ENCODE measurements at regions not wholly inside any gene's neighbourhood (a gene's known extent, or its start where the extent isn't known, plus 50 kb on each side); places are given as distances from the start of the nearest gene placed in this dataset.
A peak's percentile ranks its signal among the peaks of the same experiment; 100 is the strongest.

DNA sequence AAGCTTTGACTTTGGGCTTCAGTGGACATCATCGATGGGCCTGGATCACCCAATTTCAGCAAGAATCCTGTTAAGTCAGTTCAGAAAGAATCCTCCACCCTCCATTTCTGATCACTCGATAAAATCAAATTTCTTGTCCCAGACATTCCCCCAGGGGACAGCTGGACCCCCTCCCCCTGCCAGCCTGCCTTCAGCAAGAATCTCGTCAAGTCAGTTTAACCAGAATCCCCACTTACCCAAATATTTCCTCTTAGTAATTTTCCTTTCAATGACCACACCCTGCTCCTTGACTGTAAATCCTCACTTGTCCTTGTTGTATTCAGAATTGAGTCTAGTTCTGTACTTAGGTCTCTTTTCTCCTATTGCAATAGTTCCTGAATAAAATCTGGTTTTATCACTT lies 766.9 kb downstream of the XPNPEP1 start:
- BruUV-seq (replicated peaks) = no TSS peak
- no peak overlapping the region for H3K9ac ChIP-seq (ENCODE audit: low read length)
- no peaks in the 10 kb centered on the region for H4K20me1 ChIP-seq (ENCODE audit: low read length)
- ATAC-seq = no peak
- TF ChIP-seq EZH2 (IDR thresholded peaks at IDR 0.05; ENCODE audit: low read length, unreplicated experiment) = no peak
- TF ChIP-seq EZH2phosphoT487 (IDR thresholded peaks at IDR 0.05; ENCODE audit: borderline replicate concordance, low read length) = no peak
- TF ChIP-seq CTCF (conservative IDR thresholded peaks at IDR 0.05; ENCODE audit: low read depth, low read length) = no peak
- H3K36me3 ChIP-seq (ENCODE audit: low read depth, low read length) = no peaks in the 10 kb centered on the region
- H3K9me3 ChIP-seq (ENCODE audit: low read length) = no peaks in the 10 kb centered on the region
- intact Hi-C loops (cut with micrococcal nuclease) = no loop called here
- H3F3A ChIP-seq (ENCODE audit: low read length, unreplicated experiment) = no peaks in the 10 kb centered on the region
- ChIA-PET POLR2A (ENCODE audit: unreplicated experiment) (no interaction called here), CTCF (no interaction called here)
- peak; percentile 64 for DNase-seq
- H3K27me3 ChIP-seq (ENCODE audit: low read length) = no peaks in the 10 kb centered on the region
- peak overlapping the region; percentile 77 for H3K4me2 ChIP-seq (ENCODE audit: low read length)
- H3K27ac ChIP-seq (ENCODE audit: low read length) = peak overlapping the region; percentile 63
- H3K9me2 ChIP-seq (replicated peaks; ENCODE audit: low read length) = no peaks in the 10 kb centered on the region
- H2AFZ ChIP-seq (ENCODE audit: low read length) = peak overlapping the region; percentile 68
- no peaks in the 10 kb centered on the region for H3K79me2 ChIP-seq (ENCODE audit: low read length)
- peak overlapping the region; percentile 47; the same call in 1 of the 2 replicates for H3K4me3 ChIP-seq (ENCODE audit: low read length)
- H3K4me1 ChIP-seq (ENCODE audit: insufficient read depth, low read length) = peaks cover 13% of the 10 kb centered on the region

DNA sequence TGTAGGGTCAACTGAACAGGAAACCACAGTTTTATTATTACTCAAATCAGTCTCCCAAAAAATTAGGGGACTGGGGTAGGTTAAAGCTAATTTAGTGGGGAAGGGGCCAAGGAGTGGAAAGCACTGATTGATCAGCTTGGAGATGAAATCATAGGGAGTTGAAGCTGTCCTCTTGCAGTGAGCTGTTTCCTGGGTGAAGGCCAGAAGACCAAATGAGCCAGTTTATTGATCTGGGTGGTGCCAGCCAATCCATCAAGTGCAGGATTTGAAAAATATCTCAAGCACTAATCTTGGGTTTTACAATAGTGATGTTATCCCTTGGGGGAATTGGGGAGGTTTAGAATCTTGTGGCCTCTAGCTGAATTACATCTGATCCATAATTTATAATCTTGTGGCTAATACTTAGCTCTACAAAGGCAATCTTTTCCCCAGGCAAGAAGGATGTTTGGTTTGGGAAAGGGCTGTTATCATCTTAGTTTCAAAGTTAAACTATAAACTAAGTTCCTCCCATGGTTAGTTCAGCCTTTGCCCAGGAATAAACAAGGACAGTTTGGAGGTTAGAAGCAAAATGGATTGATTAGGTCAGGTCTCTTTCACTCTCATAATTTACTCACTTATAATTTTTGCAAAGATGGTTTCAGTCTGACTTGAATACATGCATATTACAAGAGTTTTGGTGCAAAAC lies 773.5 kb downstream of the XPNPEP1 start:
- Histone ChIP-seq H3K9me3 (ENCODE audit: low read length) (no peaks in the 10 kb centered on the region), H3K27me3 (ENCODE audit: low read length) (no peaks in the 10 kb centered on the region), H3K4me2 (ENCODE audit: low read length) (no peak overlapping the region), H3K9me2 (replicated peaks; ENCODE audit: low read length) (no peaks in the 10 kb centered on the region), H2AFZ (ENCODE audit: low read length) (no peak overlapping the region), H3K9ac (ENCODE audit: low read length) (no peak overlapping the region), H4K20me1 (ENCODE audit: low read length) (no peaks in the 10 kb centered on the region), H3K4me1 (ENCODE audit: insufficient read depth, low read length) (no peaks in the 10 kb centered on the region), H3K79me2 (ENCODE audit: low read length) (no peaks in the 10 kb centered on the region), H3K27ac (ENCODE audit: low read length) (no peak overlapping the region), H3K4me3 (ENCODE audit: low read length) (no peak overlapping the region), H3K36me3 (ENCODE audit: low read depth, low read length) (no peaks in the 10 kb centered on the region), H3F3A (ENCODE audit: low read length, unreplicated experiment) (no peaks in the 10 kb centered on the region)
- no peak for ATAC-seq
- TF ChIP-seq CTCF (conservative IDR thresholded peaks at IDR 0.05; ENCODE audit: low read depth, low read length) = no peak
- no peak for TF ChIP-seq EZH2 (IDR thresholded peaks at IDR 0.05; ENCODE audit: low read length, unreplicated experiment)
- no peak for TF ChIP-seq EZH2phosphoT487 (IDR thresholded peaks at IDR 0.05; ENCODE audit: borderline replicate concordance, low read length)
- POLR2A ChIA-PET (ENCODE audit: unreplicated experiment) = no interaction called here
- intact Hi-C loops (cut with micrococcal nuclease) = no loop called here
- no peak for DNase-seq
- BruUV-seq (replicated peaks) = no TSS peak
- CTCF ChIA-PET = no interaction called here

DNA sequence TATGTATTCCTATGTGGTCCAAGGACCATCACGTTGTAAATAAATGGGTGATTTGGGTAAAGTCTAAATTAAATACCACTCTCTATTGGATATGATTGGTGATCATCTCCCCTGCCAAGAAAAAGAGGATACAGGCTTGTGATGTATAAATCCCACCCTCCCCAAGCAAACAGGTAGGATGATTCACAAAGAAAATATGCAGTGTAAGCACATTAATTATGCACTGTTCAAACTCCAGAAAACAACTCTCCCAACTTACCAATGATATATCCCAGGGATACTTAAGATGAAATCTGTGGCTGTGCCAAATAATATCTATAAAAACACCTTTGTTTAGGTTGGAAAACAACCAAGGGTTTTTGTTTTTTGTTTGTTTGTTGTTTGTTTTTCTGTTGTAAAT lies 795.9 kb downstream of the XPNPEP1 start:
- Histone ChIP-seq H3K4me3 (ENCODE audit: low read length) (no peak overlapping the region), H3K27ac (ENCODE audit: low read length) (no peak overlapping the region), H3F3A (ENCODE audit: low read length, unreplicated experiment) (no peaks in the 10 kb centered on the region), H3K79me2 (ENCODE audit: low read length) (no peaks in the 10 kb centered on the region), H3K9me2 (replicated peaks; ENCODE audit: low read length) (no peaks in the 10 kb centered on the region), H3K36me3 (ENCODE audit: low read depth, low read length) (no peaks in the 10 kb centered on the region), H3K4me1 (ENCODE audit: insufficient read depth, low read length) (no peaks in the 10 kb centered on the region), H3K27me3 (ENCODE audit: low read length) (no peaks in the 10 kb centered on the region), H2AFZ (ENCODE audit: low read length) (no peak overlapping the region), H3K9me3 (ENCODE audit: low read length) (no peaks in the 10 kb centered on the region), H3K9ac (ENCODE audit: low read length) (no peak overlapping the region), H3K4me2 (ENCODE audit: low read length) (no peak overlapping the region), H4K20me1 (ENCODE audit: low read length) (no peaks in the 10 kb centered on the region)
- DNase-seq (no peak), ATAC-seq (no peak)
- ChIA-PET POLR2A (ENCODE audit: unreplicated experiment) (no interaction called here), CTCF (no interaction called here)
- intact Hi-C loops (cut with micrococcal nuclease) = no loop called here
- no TSS peak for BruUV-seq (replicated peaks)
- no peak for TF ChIP-seq EZH2 (IDR thresholded peaks at IDR 0.05; ENCODE audit: low read length, unreplicated experiment)
